C1 segment of cervical spinal cord (tissue), 14 donors: ENCODE measurements at regions not wholly inside any gene's neighbourhood (a gene's known extent, or its start where the extent isn't known, plus 50 kb on each side); places are given as distances from the start of the nearest gene placed in this dataset.

Source experiments
- DNase-seq, 14 donors: peaks; one replicate each; lab custom pipeline; 2025; lab: John Stamatoyannopoulos, UW

DNA sequence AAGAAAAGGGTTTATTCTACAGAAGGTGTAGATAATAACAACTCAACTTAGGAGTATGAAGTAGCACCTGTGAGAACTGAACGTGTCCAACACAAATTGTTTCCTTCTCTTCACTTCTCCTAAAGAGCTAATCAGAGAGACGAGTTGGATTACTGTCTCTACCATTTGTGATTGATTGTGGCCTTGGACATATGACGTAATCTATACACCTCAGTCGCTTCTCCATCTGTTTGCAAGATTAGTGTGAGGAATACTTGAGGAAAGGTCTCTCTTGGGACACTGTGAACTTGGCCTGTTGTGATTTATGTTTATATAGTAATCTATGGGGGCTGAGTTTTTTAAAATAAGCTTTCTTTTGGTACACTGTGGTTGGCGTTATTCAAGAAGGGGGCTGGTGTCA, 182.0 kb downstream of the ZNF330 start:
- no peak for DNase-seq

- DNase-seq, result no peak
Observed at GRCh38 chr4:141403782-141404181, 183.1 kb downstream of the ZNF330 start.

GRCh38 chr4:141406237-141406636, 185.5 kb downstream of the ZNF330 start:
- DNase-seq, result no peak

GRCh38 chr4:141409556-141409955, 188.9 kb downstream of the ZNF330 start:
- no peak for DNase-seq

- DNase-seq, result no peak
Observed at GRCh38 chr4:141410839-141411238, 190.1 kb downstream of the ZNF330 start.

DNA sequence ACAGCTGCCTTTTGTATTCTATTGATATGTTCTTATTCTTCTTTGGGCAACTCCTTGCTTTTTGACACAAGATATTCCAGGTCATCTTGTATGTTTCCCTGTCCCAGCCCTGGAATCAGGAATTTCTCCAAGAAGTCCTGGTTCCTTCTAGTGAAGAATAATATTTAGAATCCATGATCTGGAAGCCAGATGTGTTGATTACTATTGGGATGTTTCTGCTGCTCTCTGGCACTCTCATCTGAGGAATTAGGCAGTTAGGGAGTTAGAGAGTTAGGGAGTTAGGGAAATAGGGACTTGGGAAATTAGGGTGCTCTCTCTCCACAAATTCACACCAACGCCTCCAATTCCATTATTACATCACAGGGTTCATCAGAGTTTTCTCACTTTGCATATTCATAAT, 191.2 kb downstream of the ZNF330 start:
- DNase-seq, result no peak

DNA sequence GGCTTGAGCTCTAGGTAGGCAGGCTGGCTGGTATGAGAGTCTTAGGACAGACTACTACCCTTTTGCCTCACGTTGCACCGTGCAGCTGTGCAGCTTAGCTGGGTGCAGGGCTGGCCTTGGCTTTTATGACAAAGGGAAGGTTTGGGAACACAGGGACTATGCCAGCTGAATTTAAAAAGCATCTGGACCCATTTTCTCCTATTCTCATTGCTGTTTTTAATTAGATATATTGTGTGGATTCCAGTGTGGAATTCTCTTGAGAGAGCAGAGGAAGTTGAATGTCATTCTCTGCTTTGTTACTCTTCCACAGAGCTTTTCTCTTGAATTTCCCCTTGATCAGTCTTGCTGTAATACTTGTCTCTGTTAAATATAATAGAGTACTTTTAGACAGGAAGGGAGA, 192.7 kb downstream of the ZNF330 start:
- no peak for DNase-seq

- DNase-seq, result no peak
Observed at GRCh38 chr4:141415651-141416050, 195.0 kb downstream of the ZNF330 start.

DNA sequence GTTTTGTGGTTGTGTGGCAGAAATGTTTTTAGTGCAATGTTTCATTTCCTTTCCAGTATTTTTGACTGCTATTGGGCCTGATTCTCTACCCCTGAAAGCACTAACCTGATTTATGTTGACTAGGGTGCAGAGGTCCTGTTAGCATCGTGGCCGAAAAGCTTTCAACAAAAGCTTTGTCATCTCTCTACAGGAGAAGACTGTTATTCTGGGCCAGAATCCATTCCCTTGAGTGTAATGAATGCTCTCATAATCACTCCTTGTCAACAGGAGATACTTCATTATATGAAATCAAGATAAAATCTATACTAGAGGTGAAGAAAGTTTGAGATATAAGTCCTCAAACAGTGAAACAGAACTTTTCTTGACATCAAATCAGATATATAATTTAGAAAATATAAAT, 195.5 kb downstream of the ZNF330 start:
- DNase-seq, result no peak

- no peak for DNase-seq
Observed at GRCh38 chr4:141416677-141417363, 196.1 kb downstream of the ZNF330 start.

DNA sequence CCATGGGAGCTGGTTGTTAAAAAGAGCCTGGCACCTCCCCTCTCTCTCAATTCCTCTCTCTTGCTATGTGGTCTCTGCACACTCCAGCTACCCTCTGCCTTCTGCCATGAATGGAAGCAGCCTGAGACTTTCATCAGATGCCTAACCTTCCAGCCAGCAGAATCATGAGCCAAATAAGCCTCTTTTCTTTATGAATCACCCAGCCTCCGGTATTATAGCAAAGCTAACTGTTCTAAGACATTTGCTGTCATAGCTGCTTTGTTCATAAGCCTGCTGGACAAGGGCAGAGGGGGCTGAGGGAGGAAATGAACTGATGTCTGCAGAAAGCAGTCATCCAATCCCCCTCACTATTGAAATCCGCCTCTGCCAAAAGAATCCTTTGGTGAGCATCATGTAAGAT, 196.7 kb downstream of the ZNF330 start:
- no peak for DNase-seq

DNA sequence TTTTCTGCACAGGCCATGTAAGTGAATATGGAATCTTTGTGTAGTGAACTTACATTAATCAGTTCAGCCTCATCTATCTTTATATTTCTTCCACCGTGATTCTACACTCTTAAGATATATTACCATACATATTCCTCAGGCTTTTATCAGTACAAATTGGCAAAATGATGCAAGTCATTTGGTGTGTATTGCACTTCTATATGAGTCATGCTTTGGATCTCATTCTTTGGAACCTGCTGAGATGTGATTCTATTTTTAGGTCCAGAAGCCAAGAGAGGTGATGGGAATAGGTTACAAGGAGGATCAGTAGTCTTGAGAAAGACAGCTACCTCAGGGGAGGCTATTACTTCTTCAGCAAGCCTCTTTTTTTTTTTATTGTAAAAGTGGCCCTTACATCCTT, 204.4 kb downstream of the ZNF330 start:
- DNase-seq, result no peak

GRCh38 chr4:141427726-141428296, 207.1 kb downstream of the ZNF330 start:
- DNase-seq, result no peak

DNA sequence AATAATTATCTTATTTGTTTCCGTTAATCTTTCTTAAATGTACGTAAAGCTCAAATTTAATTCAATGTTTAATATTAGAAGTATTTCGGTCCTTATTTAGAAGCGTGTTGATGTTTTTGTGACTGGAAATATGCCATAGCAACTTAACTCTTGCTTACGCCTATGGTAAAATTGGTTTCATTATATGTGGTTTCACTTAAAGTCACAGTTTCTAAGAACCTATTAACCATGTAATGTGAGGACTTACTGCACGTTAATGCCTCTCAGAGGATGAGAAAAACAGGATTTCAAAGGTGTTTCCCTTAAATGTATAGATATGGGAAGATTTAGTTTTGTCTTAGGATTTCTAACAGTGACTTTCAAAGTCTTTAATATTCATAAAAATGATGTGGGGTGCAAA, 206.4 kb upstream of the IL15 start:
- no peak for DNase-seq

- no peak for DNase-seq
Observed at GRCh38 chr4:141430686-141431085, 205.7 kb upstream of the IL15 start.

GRCh38 chr4:141432000-141432712, 204.2 kb upstream of the IL15 start:
- no peak for DNase-seq

DNA sequence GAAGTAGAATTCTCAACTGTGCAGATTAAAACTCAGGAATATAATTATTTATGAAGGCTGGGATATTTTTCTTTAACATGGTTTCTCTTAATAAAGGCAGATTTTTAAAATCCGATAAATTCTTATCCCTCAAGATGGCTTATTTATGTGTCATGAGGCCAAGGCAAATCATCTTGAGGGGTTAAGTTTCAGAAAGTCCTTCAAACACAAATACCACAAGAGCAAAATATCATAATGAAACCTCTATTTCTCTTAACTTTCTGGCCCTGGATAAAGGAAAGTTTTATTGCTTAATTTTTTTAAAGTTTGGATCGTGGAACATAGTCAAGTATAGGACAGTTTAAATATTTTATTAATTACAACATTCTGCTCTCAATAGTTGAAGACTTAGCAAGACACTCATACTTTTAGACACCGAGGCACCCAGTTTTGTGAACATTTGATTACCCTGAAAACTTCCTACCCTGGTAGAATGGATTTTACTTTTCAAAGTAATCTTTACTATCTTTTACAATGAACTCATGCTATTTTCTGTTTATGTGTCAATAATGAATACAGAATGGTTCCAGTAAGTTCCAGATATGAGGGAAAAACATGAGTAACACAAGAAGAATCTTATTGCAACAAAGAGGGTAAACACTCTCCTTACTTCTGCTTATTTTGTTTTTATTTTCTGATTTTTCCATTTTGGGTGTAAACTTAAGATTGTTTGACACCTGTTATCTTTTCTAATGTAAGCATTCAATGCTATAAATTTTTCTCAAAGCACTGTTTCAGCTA, 200.7 kb upstream of the IL15 start:
- no peak for DNase-seq

- DNase-seq, result no peak
Observed at GRCh38 chr4:141439223-141439622, 197.2 kb upstream of the IL15 start.

- no peak for DNase-seq
Observed at GRCh38 chr4:141447761-141448160, 188.6 kb upstream of the IL15 start.

- DNase-seq, result no peak
Observed at GRCh38 chr4:141448490-141448889, 187.9 kb upstream of the IL15 start.

DNA sequence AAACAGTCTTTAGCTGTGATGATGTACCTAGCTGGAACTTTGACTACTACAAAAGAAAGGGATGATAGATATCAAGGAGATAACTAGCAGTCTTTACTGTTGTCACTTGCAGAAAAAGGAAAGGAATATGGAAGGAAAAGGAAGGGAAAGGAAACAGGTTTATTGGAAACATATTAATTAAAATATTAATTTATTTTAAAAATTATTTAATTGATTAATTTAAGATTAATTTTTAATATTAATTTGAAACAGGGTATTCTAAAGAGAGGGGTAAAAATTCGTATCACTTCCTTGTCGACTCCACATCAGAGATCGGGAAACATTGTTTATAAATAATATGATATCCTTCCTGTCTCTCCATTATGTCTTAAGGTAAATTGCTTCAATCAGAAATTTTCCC, 186.5 kb upstream of the IL15 start:
- no peak for DNase-seq

- no peak for DNase-seq
Observed at GRCh38 chr4:141455651-141456050, 180.7 kb upstream of the IL15 start.
